Spleen (tissue), 7 donors: ENCODE measurements at regions not wholly inside any gene's neighbourhood (a gene's known extent, or its start where the extent isn't known, plus 50 kb on each side); places are given as distances from the start of the nearest gene placed in this dataset.

Source experiments
- POLR2A ChIP-seq, 3 donors: fragments of 450-650 bp; IDR thresholded peaks; one replicate each; pipeline ENCODE4 v1.5.1; 2017; ENCODE audit warnings: antibody characterized with exemption in 3 of 3, mild to moderate bottlenecking in 1 of 3
- POLR2AphosphoS5 ChIP-seq, 3 donors: sonication (generic); formaldehyde crosslinking; IDR thresholded peaks; one replicate each; pipeline ENCODE4 v1.5.1; 2017; ENCODE audit warnings: antibody characterized with exemption in 3 of 3
- TF ChIP-seq, protein P1 (sequence below), 11 experiments: fragments of 200-600 bp in 7 of 11; fragments of 450-650 bp in 4 of 11; sonication (generic) in 4 of 11; IDR thresholded peaks in 8 of 11; conservative IDR thresholded peaks in 3 of 11; 1 replicate in 7 of 11; 2 replicates in 4 of 11; pipeline versions ENCODE4 v1.4.0 to v1.8.0; 2016 to 2021; ENCODE audit warnings: antibody characterized with exemption in 11 of 11, inconsistent platforms in 4 of 11, mild to moderate bottlenecking in 1 of 11
- donor health status: DM: no; HTN: no; CAD: no; lungs with moderate emphysema.
- donor health status: DM: no; HTN: no; CAD: no.
- donor health status: DM: no; HTN: no; CAD: no.

DNA sequence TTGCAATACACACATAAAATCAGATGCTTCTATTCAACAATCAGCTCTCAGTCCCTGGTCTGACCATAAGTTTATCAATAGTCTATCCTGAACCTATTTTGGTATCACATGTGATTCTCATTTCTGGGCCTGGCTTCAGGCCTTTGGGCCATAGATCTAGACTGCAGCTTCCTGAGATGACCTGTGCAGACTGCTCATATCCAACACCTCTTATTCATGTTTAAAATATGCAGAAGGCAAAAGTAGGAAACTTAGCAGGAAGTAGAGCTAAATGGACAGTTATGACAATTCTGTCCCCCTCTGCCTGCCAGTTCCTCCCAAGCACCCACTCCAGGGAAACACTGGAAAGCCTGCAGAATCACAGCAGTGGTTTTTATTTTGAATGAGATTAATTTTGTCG is 53.3 kb downstream of the C7orf25 start:
- TF ChIP-seq, protein P1, sequence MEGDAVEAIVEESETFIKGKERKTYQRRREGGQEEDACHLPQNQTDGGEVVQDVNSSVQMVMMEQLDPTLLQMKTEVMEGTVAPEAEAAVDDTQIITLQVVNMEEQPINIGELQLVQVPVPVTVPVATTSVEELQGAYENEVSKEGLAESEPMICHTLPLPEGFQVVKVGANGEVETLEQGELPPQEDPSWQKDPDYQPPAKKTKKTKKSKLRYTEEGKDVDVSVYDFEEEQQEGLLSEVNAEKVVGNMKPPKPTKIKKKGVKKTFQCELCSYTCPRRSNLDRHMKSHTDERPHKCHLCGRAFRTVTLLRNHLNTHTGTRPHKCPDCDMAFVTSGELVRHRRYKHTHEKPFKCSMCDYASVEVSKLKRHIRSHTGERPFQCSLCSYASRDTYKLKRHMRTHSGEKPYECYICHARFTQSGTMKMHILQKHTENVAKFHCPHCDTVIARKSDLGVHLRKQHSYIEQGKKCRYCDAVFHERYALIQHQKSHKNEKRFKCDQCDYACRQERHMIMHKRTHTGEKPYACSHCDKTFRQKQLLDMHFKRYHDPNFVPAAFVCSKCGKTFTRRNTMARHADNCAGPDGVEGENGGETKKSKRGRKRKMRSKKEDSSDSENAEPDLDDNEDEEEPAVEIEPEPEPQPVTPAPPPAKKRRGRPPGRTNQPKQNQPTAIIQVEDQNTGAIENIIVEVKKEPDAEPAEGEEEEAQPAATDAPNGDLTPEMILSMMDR (IDR thresholded peaks at IDR 0.05 in 8 of 11, conservative IDR thresholded peaks at IDR 0.05 in 3 of 11): no peak
- TF ChIP-seq POLR2A (IDR thresholded peaks at IDR 0.05) (no peak), POLR2AphosphoS5 (IDR thresholded peaks at IDR 0.05) (no peak)
